Jurkat, Clone E6-1 (cell line): ENCODE measurements at regions not wholly inside any gene's neighbourhood (a gene's known extent, or its start where the extent isn't known, plus 50 kb on each side); places are given as distances from the start of the nearest gene placed in this dataset.
"Not testable (repeated sequence)": the region's sequence is repeated elsewhere in the genome, so short reads cannot be mapped to it uniquely, and the experiment has no call there.

ENCODE experiments used
- DNase-seq: peaks from one replicate; pipeline ENCODE4 v3.0.0-alpha.2; 2011; ENCODE audit warnings: low read depth, low spot score
- H3K4me3 ChIP-seq: 2 replicates; pipeline ENCODE4 v1.5.1; 2011; ENCODE audit warnings: mild to moderate bottlenecking, low read length, control low read depth, moderate library complexity

- no peak for DNase-seq
- H3K4me3 ChIP-seq: no peak overlapping the region
Observed at GRCh38 chr6:77105091-77105490, 358.2 kb downstream of the HTR1B start.

- no peak for DNase-seq
- H3K4me3 ChIP-seq: no peak overlapping the region
Observed at GRCh38 chr6:77097940-77098339, 365.4 kb downstream of the HTR1B start.

GRCh38 chr6:77095936-77096627, 367.2 kb downstream of the HTR1B start:
- no peak for DNase-seq
- no peak overlapping the region for H3K4me3 ChIP-seq

- no peak overlapping the region for H3K4me3 ChIP-seq
- no peak for DNase-seq
Observed at GRCh38 chr6:77094821-77095220, 368.5 kb downstream of the HTR1B start.

GRCh38 chr6:77092971-77093370, 370.3 kb downstream of the HTR1B start:
- no peak for DNase-seq
- no peak overlapping the region for H3K4me3 ChIP-seq

- no peak overlapping the region for H3K4me3 ChIP-seq
- no peak for DNase-seq
Observed at GRCh38 chr6:77089776-77090175, 373.5 kb downstream of the HTR1B start.

- DNase-seq, H3K4me3 ChIP-seq: not testable (repeated sequence)
Observed at GRCh38 chr6:77087794-77088318, 375.4 kb downstream of the HTR1B start.

GRCh38 chr6:77074037-77074713, 389.1 kb downstream of the HTR1B start:
- no peak for DNase-seq
- no peak overlapping the region for H3K4me3 ChIP-seq

- DNase-seq: no peak
- no peak overlapping the region for H3K4me3 ChIP-seq
Observed at GRCh38 chr6:77073410-77073760, 389.9 kb downstream of the HTR1B start.

GRCh38 chr6:77072694-77073409, 390.4 kb downstream of the HTR1B start:
- no peak overlapping the region for H3K4me3 ChIP-seq
- no peak for DNase-seq

- H3K4me3 ChIP-seq: no peak overlapping the region
- DNase-seq: no peak
Observed at GRCh38 chr6:77063494-77063893, 399.8 kb downstream of the HTR1B start.

GRCh38 chr6:77055711-77056110, 407.6 kb downstream of the HTR1B start:
- no peak for DNase-seq
- no peak overlapping the region for H3K4me3 ChIP-seq

- DNase-seq: no peak
Observed at GRCh38 chr6:77040568-77041195, 422.6 kb downstream of the HTR1B start.

GRCh38 chr6:77038807-77039206, 424.5 kb downstream of the HTR1B start:
- H3K4me3 ChIP-seq: no peak overlapping the region
- DNase-seq: no peak

More at GRCh38 chr6:77040568-77041195, 422.6 kb downstream of the HTR1B start:
- H3K4me3 ChIP-seq: no peak overlapping the region

GRCh38 chr6:77037439-77037838, 425.9 kb downstream of the HTR1B start:
- no peak overlapping the region for H3K4me3 ChIP-seq
- DNase-seq: no peak

- no peak for DNase-seq
- H3K4me3 ChIP-seq: no peak overlapping the region
Observed at GRCh38 chr6:77036400-77036799, 426.9 kb downstream of the HTR1B start.

GRCh38 chr6:77034161-77034560, 429.1 kb downstream of the HTR1B start:
- DNase-seq: no peak
- H3K4me3 ChIP-seq: no peak overlapping the region

- no peak for DNase-seq
- no peak overlapping the region for H3K4me3 ChIP-seq
Observed at GRCh38 chr6:77030929-77031674, 432.2 kb downstream of the HTR1B start.

- H3K4me3 ChIP-seq: no peak overlapping the region
- no peak for DNase-seq
Observed at GRCh38 chr6:77026341-77026740, 436.9 kb downstream of the HTR1B start.
